Stimulated activated naive B cell treated with anti-CD40 and anti-IgM and Interleukin-4, amounts not matched to agents 10 μg/mL and 1 μg/mL and 100 μg/mL, for 72 hours (primary cell): ENCODE measurements at regions not wholly inside any gene's neighbourhood (a gene's known extent, or its start where the extent isn't known, plus 50 kb on each side); places are given as distances from the start of the nearest gene placed in this dataset.
"Not testable (repeated sequence)": the region's sequence is repeated elsewhere in the genome, so short reads cannot be mapped to it uniquely, and the experiment has no call there.

Experiments
- ATAC-seq, 2 donors: fragments of 150-1000 bp; cut with Tn5 transposase; replicated peaks; 2 replicates each; pipeline ENCODE4 v1.10.0; 2021; ENCODE audit warnings: moderate library complexity in 1 of 2
- DNase-seq: peaks from one replicate; pipeline ENCODE4 v3.0.0; 2021
- H3K27ac Mint-ChIP-seq: one replicate; pipeline ENCODE4 v1.8.0; 2022; ENCODE audit warnings: mild to moderate bottlenecking, mixed read lengths
- H3K27me3 Mint-ChIP-seq, 2 donors: one replicate each; pipeline ENCODE4 v1.8.0; 2022; ENCODE audit warnings: mixed read lengths in 2 of 2
- H3K36me3 Mint-ChIP-seq, 2 donors: one replicate each; pipeline ENCODE4 v1.8.0; 2022; ENCODE audit warnings: mixed read lengths in 2 of 2, mild to moderate bottlenecking in 1 of 2
- H3K4me1 Mint-ChIP-seq, 2 donors: one replicate each; pipeline ENCODE4 v1.8.0; 2022; ENCODE audit warnings: mixed read lengths in 2 of 2, mild to moderate bottlenecking in 1 of 2
- H3K4me3 Mint-ChIP-seq, 2 donors: one replicate each; pipeline ENCODE4 v1.8.0; 2022; ENCODE audit warnings: mild to moderate bottlenecking in 2 of 2, mixed read lengths in 2 of 2, moderate library complexity in 1 of 2
- H3K9me3 Mint-ChIP-seq, 2 donors: one replicate each; pipeline ENCODE4 v1.8.0; 2022; ENCODE audit warnings: mixed read lengths in 2 of 2, mild to moderate bottlenecking in 1 of 2

GRCh38 chr4:179361978-179362486 lies 1919.8 kb upstream of the AGA start:
- DNase-seq (no peak), ATAC-seq (no peak)
- Mint-ChIP-seq H3K27ac (no peak overlapping the region), H3K27me3 (no peaks in the 10 kb centered on the region), H3K4me1 (no peaks in the 10 kb centered on the region), H3K9me3 (peaks cover 4 to 6% of the 10 kb centered on the region in 2 donors), H3K4me3 (no peak overlapping the region), H3K36me3 (no peaks in the 10 kb centered on the region)

- H3K4me3 Mint-ChIP-seq, H3K27me3 Mint-ChIP-seq: not testable (repeated sequence)
These were observed 1923.7 kb upstream of the AGA start for GRCh38 chr4:179365932-179366331.

GRCh38 chr4:179372242-179372641 lies 1930.0 kb upstream of the AGA start:
- H3K9me3 Mint-ChIP-seq = peaks cover 0 to 2% of the 10 kb centered on the region in 2 donors
- ATAC-seq (no peak), DNase-seq (no peak)
- no peaks in the 10 kb centered on the region for H3K36me3 Mint-ChIP-seq
- no peak overlapping the region for H3K4me3 Mint-ChIP-seq
- no peak overlapping the region for H3K27ac Mint-ChIP-seq
- no peaks in the 10 kb centered on the region for H3K4me1 Mint-ChIP-seq
- no peaks in the 10 kb centered on the region for H3K27me3 Mint-ChIP-seq

More at GRCh38 chr4:179365932-179366331, 1923.7 kb upstream of the AGA start:
- ATAC-seq, H3K9me3 Mint-ChIP-seq, DNase-seq, H3K36me3 Mint-ChIP-seq, H3K4me1 Mint-ChIP-seq, H3K27ac Mint-ChIP-seq: not testable (repeated sequence)

DNA sequence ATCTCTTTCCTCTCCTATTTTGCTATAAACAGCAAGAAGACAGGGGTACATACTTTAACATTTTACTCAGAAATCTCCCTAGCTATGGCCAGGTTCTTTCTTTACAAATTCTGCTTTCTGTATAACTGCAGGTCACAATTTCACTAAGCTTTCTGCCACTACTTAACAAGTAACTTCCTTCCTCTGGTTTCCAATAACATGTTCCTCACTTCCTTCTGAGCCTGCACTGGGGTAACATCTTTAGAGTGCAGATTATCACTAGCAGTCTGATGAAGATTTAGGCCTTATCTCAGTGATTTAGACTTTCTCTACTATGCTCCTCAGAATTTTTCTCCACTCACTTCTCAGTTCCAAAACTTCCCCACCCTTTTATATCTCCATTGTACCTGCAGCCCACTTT lies 1930.5 kb upstream of the AGA start:
- no peaks in the 10 kb centered on the region for H3K27me3 Mint-ChIP-seq
- no peak for DNase-seq
- no peak overlapping the region for H3K27ac Mint-ChIP-seq
- no peaks in the 10 kb centered on the region for H3K36me3 Mint-ChIP-seq
- H3K9me3 Mint-ChIP-seq = peaks cover 0 to 2% of the 10 kb centered on the region in 2 donors
- no peak overlapping the region for H3K4me3 Mint-ChIP-seq
- H3K4me1 Mint-ChIP-seq = no peaks in the 10 kb centered on the region
- ATAC-seq = no peak

DNA sequence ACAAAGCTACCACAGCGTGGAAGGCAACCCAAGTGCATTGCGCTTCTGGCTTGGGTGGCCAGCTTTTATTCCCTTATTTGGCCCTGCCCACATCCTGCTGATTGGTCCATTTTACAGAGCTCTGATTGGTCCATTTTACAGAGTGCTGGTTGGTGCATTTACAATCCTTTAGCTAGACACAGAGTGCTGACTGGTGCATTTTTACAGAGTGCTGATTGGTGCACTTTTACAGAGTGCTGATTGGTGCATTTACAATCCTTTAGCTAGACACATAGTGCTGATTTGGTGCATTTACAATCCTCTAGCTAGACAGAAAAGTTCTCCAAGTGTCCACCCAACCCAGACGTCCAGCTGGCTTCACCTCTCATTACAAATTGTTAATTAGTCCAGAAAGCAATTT lies 1936.6 kb upstream of the AGA start:
- not testable (repeated sequence) for H3K36me3 Mint-ChIP-seq, DNase-seq, H3K4me3 Mint-ChIP-seq, H3K27ac Mint-ChIP-seq, H3K27me3 Mint-ChIP-seq, ATAC-seq, H3K4me1 Mint-ChIP-seq, H3K9me3 Mint-ChIP-seq

DNA sequence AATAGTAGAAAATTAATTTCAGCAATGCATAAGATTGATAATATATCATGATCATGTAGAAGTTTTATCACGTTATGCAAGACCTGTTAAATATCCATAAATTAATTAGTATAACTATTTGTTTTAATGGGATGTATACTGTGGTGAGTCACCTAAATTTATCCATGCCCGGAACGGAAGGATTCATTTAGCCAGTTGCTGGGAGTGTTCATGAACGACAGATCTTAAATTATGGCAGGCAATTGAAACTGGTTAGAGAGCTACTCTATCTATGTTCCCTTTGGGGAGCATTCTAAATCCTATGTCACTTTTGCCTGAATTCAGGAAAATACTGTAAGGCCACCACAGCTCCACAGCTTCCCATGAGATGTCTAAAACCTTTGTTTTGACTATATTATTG lies 1950.5 kb upstream of the AGA start:
- no peaks in the 10 kb centered on the region for H3K36me3 Mint-ChIP-seq
- peaks cover 0 to 7% of the 10 kb centered on the region in 2 donors for H3K9me3 Mint-ChIP-seq
- no peak for ATAC-seq
- no peak overlapping the region for H3K27ac Mint-ChIP-seq
- no peak for DNase-seq
- H3K27me3 Mint-ChIP-seq = no peaks in the 10 kb centered on the region
- H3K4me1 Mint-ChIP-seq = no peaks in the 10 kb centered on the region
- H3K4me3 Mint-ChIP-seq = no peak overlapping the region

DNA sequence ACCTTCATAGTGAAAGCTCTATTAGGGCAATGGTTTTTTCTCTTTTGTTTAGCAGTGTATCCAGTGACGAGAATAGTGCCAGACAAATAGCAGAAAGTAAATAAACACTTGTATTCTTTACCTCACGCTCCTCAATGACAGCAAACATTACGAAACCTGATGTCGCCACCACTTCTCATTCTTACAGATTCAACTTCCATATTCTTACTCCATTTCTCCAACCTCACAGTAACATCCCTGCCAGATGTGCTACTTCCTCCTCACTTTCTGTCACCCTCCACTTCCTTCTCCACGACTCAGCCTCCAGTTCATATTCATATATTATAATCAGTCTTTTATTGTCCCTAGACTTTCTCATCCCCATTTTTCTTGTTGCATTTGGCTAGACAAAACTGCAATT lies 1956.2 kb upstream of the AGA start:
- DNase-seq (no peak), ATAC-seq (no peak)
- no peaks in the 10 kb centered on the region for H3K27me3 Mint-ChIP-seq
- H3K4me3 Mint-ChIP-seq = no peak overlapping the region
- H3K9me3 Mint-ChIP-seq = peaks cover 0 to 2% of the 10 kb centered on the region in 2 donors
- H3K36me3 Mint-ChIP-seq = no peaks in the 10 kb centered on the region
- H3K27ac Mint-ChIP-seq = no peak overlapping the region
- no peaks in the 10 kb centered on the region for H3K4me1 Mint-ChIP-seq

DNA sequence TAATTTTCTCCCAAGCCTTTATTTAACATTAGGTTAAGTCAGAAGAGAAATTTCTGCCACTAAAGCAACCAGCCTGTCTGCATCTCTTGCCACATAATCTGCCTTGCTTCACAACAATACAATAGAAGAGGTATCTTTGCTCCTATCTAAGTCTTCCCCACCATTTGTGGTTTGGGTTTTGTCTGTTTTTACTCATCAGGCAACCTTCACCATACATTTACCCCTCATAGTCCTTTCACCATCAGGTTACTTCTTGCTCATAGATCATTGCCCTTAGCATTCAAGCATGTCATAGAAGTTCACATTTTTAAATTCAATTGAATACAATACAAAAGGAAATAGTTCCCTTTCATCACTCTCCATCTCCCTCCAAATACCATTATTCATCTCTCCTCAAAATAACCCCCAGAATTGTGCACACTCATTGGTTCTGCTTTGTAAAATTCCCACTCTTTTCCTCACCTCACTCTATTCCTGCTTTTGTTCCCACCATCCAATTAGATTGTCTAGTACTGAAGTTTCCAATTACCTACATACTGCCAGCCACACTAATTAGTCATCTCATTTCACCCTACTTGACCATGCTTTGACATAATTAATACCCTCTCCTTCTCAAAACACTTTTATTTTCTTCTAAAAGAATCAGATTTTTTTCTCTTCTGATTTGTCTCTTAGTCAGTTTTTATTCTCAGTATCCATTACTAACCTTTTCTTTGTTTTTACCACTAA lies 1957.0 kb upstream of the AGA start:
- H3K27ac Mint-ChIP-seq = no peak overlapping the region
- no peaks in the 10 kb centered on the region for H3K4me1 Mint-ChIP-seq
- H3K27me3 Mint-ChIP-seq = no peaks in the 10 kb centered on the region
- DNase-seq (no peak), ATAC-seq (no peak)
- no peaks in the 10 kb centered on the region for H3K36me3 Mint-ChIP-seq
- no peak overlapping the region for H3K4me3 Mint-ChIP-seq
- H3K9me3 Mint-ChIP-seq = peaks cover 2 to 5% of the 10 kb centered on the region in 2 donors

GRCh38 chr4:179415037-179415846 lies 1973.0 kb upstream of the AGA start:
- no peak overlapping the region for H3K4me3 Mint-ChIP-seq
- H3K36me3 Mint-ChIP-seq = no peaks in the 10 kb centered on the region
- no peaks in the 10 kb centered on the region for H3K4me1 Mint-ChIP-seq
- no peaks in the 10 kb centered on the region for H3K27me3 Mint-ChIP-seq
- peaks cover 0 to 7% of the 10 kb centered on the region in 2 donors for H3K9me3 Mint-ChIP-seq
- no peak overlapping the region for H3K27ac Mint-ChIP-seq
- DNase-seq (no peak), ATAC-seq (no peak)

- Mint-ChIP-seq H3K27ac (no peak overlapping the region), H3K9me3 (peaks cover 0 to 5% of the 10 kb centered on the region in 2 donors), H3K4me1 (no peaks in the 10 kb centered on the region), H3K4me3 (no peak overlapping the region), H3K36me3 (no peaks in the 10 kb centered on the region), H3K27me3 (no peaks in the 10 kb centered on the region)
- ATAC-seq = no peak
- no peak for DNase-seq
These were observed 1973.6 kb upstream of the AGA start for GRCh38 chr4:179415847-179416223.

GRCh38 chr4:179417357-179417756 lies 1975.1 kb upstream of the AGA start:
- Mint-ChIP-seq H3K9me3 (peaks cover 0 to 5% of the 10 kb centered on the region in 2 donors), H3K27me3 (no peaks in the 10 kb centered on the region), H3K36me3 (no peaks in the 10 kb centered on the region), H3K4me1 (no peaks in the 10 kb centered on the region), H3K4me3 (no peak overlapping the region), H3K27ac (no peak overlapping the region)
- DNase-seq (no peak), ATAC-seq (no peak)

DNA sequence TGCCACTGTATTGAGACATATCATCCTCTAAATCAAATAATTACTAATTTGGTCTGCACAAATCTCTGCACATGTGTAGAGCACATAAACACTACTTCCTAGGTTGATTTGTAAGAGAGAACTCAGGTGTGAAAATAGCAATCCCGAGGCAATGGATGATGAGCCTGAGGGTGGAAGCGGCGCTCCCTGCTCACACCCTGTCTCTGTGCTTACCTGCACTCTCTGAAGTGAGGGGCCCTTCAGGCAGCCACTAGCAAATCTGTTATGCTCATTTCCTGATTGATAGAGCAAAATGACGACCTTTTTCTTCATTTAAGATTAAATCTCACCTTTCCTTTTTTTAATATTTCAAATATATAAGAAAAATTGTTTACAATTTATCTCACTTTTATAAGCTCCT lies 1995.7 kb upstream of the AGA start:
- Mint-ChIP-seq H3K27me3 (no peaks in the 10 kb centered on the region), H3K27ac (no peak overlapping the region), H3K9me3 (peaks cover 2 to 3% of the 10 kb centered on the region in 2 donors), H3K4me1 (no peaks in the 10 kb centered on the region), H3K36me3 (no peaks in the 10 kb centered on the region), H3K4me3 (no peak overlapping the region)
- ATAC-seq (no peak), DNase-seq (no peak)

GRCh38 chr4:179441596-179441995 lies 1999.4 kb upstream of the AGA start:
- no peaks in the 10 kb centered on the region for H3K36me3 Mint-ChIP-seq
- H3K4me3 Mint-ChIP-seq = no peak overlapping the region
- no peaks in the 10 kb centered on the region for H3K27me3 Mint-ChIP-seq
- no peak for DNase-seq
- no peak for ATAC-seq
- no peaks in the 10 kb centered on the region for H3K4me1 Mint-ChIP-seq
- peaks cover 5 to 13% of the 10 kb centered on the region in 2 donors for H3K9me3 Mint-ChIP-seq
- no peak overlapping the region for H3K27ac Mint-ChIP-seq

DNA sequence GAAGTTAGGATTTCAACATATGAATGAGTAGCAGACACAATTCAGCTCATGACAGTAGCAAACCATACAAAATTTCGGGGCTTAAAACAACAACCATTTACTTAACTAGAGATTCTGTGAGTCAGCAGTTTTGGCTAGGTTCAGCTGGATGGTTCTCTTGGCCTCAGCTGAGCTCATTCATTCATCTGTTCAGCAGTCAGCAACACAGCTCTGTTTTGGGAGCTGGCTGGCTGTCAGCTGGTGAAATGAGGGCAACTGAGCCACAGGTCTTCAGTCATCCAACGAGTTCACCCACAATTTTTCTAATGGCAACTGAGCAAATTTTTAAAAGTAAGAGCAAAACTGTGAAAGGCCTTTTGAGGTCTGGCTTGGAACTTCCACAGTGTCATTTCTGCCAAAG lies 2005.1 kb upstream of the AGA start:
- Mint-ChIP-seq H3K4me3 (no peak overlapping the region), H3K27ac (no peak overlapping the region), H3K36me3 (no peaks in the 10 kb centered on the region), H3K4me1 (no peaks in the 10 kb centered on the region), H3K9me3 (peaks cover 3 to 10% of the 10 kb centered on the region in 2 donors), H3K27me3 (no peaks in the 10 kb centered on the region)
- DNase-seq = no peak
- ATAC-seq = no peak
